Fibroblast of pulmonary artery (primary cell): ENCODE measurements at regions not wholly inside any gene's neighbourhood (a gene's known extent, or its start where the extent isn't known, plus 50 kb on each side); places are given as distances from the start of the nearest gene placed in this dataset.

Experiments
- DNase-seq: peaks from one replicate; pipeline ENCODE4 v3.0.0-alpha.2; 2010; ENCODE audit warnings: low read depth
- H3K4me3 ChIP-seq: replicated peaks from 2 replicates; pipeline ENCODE4 v1.5.1; 2011; ENCODE audit warnings: low read depth, mild to moderate bottlenecking, control low read depth, low read length, moderate library complexity
- TF ChIP-seq, protein P1 (sequence below): IDR thresholded peaks from 2 replicates; pipeline ENCODE4 v1.5.1; 2011; ENCODE audit warnings: mild to moderate bottlenecking, control low read depth, low read length, inconsistent platforms; ENCODE audit errors: missing control alignments

DNA sequence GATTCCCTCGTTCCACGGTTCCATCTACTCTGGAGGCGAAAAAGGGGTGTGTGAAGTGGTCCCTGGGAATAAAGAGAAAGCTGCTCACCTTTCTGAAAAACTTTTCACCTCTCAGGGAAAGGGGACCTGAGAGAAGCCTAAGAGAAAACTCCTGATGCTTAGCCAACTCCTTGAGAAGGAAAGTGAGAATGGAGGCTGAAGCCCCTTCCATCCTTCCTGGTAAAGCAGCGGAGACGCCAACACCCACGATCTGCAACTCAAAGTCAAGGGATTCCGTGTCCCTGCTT is 110.0 kb downstream of the ARF6 start:
- H3K4me3 ChIP-seq, result peak overlapping the region; percentile 47
- TF ChIP-seq, protein P1, sequence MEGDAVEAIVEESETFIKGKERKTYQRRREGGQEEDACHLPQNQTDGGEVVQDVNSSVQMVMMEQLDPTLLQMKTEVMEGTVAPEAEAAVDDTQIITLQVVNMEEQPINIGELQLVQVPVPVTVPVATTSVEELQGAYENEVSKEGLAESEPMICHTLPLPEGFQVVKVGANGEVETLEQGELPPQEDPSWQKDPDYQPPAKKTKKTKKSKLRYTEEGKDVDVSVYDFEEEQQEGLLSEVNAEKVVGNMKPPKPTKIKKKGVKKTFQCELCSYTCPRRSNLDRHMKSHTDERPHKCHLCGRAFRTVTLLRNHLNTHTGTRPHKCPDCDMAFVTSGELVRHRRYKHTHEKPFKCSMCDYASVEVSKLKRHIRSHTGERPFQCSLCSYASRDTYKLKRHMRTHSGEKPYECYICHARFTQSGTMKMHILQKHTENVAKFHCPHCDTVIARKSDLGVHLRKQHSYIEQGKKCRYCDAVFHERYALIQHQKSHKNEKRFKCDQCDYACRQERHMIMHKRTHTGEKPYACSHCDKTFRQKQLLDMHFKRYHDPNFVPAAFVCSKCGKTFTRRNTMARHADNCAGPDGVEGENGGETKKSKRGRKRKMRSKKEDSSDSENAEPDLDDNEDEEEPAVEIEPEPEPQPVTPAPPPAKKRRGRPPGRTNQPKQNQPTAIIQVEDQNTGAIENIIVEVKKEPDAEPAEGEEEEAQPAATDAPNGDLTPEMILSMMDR, result no peak
- no peak for DNase-seq

DNA sequence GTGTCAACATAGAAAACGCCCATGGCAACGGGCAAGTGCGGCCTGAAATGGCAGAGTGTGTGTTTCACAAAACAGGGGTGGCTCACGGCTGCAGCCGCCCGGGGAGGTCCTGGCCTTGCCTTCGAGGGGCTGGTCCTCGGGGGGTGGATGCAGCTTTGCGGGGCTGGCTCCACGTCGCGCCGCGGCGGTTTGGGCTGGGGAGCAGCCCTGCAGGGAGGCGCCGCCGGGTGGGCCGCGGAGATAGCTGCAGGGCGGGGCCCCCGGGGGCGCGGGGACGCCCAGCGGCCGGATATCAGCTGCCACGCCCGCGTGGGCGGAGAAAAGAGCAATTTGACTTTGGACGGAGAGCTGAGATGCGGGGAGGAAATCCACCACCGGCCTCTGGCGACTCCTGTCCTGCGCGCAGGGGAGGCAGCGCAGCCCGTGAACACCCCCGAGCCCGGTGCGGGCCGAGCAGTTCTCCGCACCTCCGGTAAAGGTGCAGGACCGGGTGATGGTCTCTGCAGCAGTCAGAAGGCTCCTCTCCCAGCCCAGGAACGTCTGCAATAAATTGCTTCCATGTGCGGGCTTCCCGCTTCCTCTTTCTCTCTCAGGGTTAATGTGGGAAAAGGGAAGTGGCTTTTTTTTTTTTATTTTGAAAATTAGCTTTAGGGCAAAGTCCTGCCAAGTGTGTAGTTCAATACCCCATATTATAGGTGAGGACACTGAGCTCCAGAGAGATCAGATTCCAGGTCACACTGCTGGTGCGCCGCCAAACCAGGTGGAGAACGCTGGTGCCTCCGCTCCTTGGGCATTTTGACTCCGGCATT is 110.5 kb downstream of the ARF6 start:
- DNase-seq, result peak; percentile 55
- H3K4me3 ChIP-seq, result peak overlapping the region; percentile 47

DNA sequence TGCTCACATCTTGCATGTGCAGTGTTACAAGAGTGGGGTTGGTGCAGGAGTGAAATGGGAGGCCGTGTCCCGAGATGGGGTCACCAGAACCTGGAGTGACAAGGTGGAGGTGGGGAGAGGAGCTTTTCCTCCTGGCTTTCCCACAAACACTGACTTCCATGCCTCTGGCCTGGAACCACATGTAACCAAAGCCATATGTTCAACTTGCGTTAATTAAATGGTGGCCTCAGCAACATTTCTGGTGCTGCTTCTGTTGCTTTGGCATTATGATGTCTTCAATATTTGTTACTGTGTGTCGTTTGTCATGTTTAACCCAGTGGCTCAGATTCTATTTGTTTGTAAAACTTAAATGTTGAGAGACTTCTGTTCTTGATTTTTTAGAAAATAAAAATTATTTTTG is 110.2 kb downstream of the VCPKMT start:
- TF ChIP-seq, protein P1, result no peak
- no peak for DNase-seq
- no peak overlapping the region for H3K4me3 ChIP-seq

More for the DNA sequence above, 110.5 kb downstream of the ARF6 start:
- TF ChIP-seq, protein P1, result no peak

DNA sequence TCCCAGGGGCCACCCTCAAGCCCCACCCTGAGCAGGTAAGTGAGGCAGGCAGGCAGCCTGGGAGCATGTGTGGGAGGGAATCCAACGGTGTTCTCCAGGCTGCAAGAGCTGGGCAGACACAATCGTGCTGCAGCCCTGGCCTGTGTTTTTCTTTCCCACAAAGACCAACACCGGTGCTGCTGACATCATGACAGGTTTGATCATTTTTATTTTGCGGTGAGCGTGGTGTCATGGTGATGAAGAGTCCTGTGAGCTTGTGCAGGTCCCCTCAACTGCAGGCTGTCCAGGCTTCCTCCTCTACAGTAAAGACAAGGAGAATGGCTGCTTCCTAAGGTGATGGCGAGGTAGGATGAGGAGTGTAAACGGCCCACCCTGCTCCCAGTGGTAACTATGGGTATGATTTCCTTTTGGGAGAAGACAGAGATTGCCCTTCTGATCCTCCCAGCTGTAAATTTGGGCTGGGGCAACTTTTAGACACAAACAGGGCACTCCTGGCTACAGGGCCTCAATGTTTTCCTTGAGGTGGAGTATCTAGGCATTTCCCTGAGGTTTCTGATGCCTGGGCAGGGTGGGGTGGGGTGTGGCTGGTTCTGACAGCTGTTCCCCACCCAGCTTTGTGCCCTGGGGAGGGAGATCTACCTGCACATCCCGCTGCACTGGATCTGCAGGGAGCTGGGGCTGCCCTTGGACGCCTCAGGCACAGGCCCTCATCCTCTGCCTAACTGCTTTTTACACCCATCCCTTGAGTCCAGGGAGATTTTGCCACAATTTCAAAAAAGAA is 109.1 kb downstream of the VCPKMT start:
- H3K4me3 ChIP-seq, result no peak overlapping the region
- DNase-seq, result no peak
- TF ChIP-seq, protein P1, result no peak

DNA sequence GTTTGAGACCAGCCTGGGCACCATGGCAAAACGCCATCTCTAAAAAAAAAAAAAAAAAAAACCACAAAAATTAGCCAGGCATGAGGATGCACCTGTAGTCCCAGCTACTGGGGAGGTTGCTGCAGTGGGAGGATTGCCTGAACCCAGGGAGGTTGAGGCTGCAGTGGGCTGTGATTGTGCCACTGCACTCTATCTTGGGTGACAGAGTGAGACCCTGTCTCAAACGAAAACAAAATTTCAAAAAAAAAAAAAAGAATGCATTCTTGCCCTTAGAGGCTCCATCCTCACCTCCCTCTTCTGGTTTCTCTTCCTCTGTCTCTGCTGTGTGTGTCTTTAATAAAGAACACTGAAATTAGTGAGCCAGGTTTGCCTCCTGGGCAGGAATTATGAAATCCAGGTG is 107.8 kb downstream of the VCPKMT start:
- H3K4me3 ChIP-seq, result no peak overlapping the region
- TF ChIP-seq, protein P1, result no peak
- no peak for DNase-seq

DNA sequence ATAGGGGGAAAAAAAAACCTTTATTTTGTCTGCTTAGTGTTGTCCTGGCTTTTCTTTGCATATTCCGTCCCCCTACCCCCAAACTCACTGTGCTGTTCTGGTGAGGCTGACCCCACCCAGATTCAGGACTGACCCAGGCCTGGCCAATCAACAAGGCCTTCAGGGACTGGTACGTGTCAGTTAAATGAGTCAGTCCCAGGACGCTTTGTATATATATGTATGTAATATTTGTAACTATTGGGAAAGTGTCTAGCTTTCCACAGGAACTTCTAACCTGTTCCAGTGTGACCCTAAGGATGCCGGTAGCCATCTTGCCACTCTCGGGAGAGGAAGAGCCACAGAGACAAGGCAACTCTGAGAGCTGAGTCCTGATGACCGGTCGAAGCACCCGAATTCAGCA is 107.4 kb downstream of the VCPKMT start:
- no peak for DNase-seq
- TF ChIP-seq, protein P1, result no peak
- no peak overlapping the region for H3K4me3 ChIP-seq

DNA sequence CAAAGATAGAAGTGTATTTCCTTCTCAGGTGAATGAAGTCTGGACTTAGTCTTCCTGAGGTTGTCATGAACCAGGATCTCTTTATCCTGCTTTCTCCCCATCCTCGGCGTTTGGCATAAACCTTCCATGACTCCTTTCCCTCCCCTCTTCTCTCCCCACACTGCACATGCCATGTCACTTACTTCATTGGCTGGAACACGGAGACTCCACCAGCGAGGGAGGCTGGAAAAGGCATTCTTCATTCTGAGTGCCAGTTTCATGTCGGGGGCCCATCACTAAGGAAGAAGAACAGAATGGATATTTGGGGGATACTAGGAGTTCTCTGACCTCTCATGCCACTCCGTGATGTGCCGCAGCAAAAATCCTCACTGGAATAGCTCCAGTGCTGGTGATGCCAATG is 105.6 kb downstream of the VCPKMT start:
- H3K4me3 ChIP-seq, result no peak overlapping the region
- DNase-seq, result no peak
- TF ChIP-seq, protein P1, result no peak
